Transverse colon (tissue), 4 donors: ENCODE measurements at regions not wholly inside any gene's neighbourhood (a gene's known extent, or its start where the extent isn't known, plus 50 kb on each side); places are given as distances from the start of the nearest gene placed in this dataset.
A peak's percentile ranks its signal among the peaks of the same experiment; 100 is the strongest.

Source experiments
- DNase-seq: peaks from one replicate; pipeline ENCODE4 v3.0.0-alpha.2; 2019
- H3K27ac ChIP-seq, 4 donors: fragments of 200-600 bp; sonication (generic); 2 replicates each; pipeline ENCODE4 v1.5.1; 2016 to 2018; ENCODE audit warnings: inconsistent platforms in 4 of 4
- H3K27me3 ChIP-seq: fragments of 200-600 bp; sonication (generic); 2 replicates; pipeline ENCODE4 v1.5.1; 2017; ENCODE audit warnings: inconsistent platforms
- H3K36me3 ChIP-seq, 4 donors: fragments of 200-600 bp; sonication (generic); 2 replicates each; pipeline ENCODE4 v1.5.1; 2017 to 2019; ENCODE audit warnings: inconsistent platforms in 4 of 4
- H3K4me1 ChIP-seq, 4 donors: fragments of 200-600 bp; sonication (generic); 2 replicates each; pipeline ENCODE4 v1.5.1; 2017 to 2020; ENCODE audit warnings: inconsistent platforms in 4 of 4
- H3K4me3 ChIP-seq, 4 donors: fragments of 200-600 bp; sonication (generic); 1 replicate in 1 of 4; 2 replicates in 3 of 4; pipeline versions ENCODE4 v1.5.1 to v1.6.1; 2017 to 2019; ENCODE audit warnings: inconsistent platforms in 4 of 4
- H3K9me3 ChIP-seq, 2 donors: fragments of 200-600 bp; sonication (generic); 2 replicates each; pipeline ENCODE4 v1.5.1; 2017 to 2019; ENCODE audit warnings: inconsistent platforms in 2 of 2
- EP300 ChIP-seq: sonication (generic); formaldehyde crosslinking; IDR thresholded peaks from one replicate; pipeline ENCODE4 v1.6.1; 2017; ENCODE audit warnings: antibody characterized with exemption, low read depth
- POLR2A ChIP-seq: fragments of 450-650 bp; IDR thresholded peaks from one replicate; pipeline ENCODE4 v1.6.1; 2016; ENCODE audit warnings: antibody characterized with exemption, mild to moderate bottlenecking, moderate library complexity
- POLR2AphosphoS5 ChIP-seq, 3 donors: sonication (generic); formaldehyde crosslinking; IDR thresholded peaks; one replicate each; pipeline ENCODE4 v1.6.1; 2016; ENCODE audit warnings: antibody characterized with exemption in 3 of 3
- WGBS, 2 donors: methylation state at CpG; one replicate each; pipeline ENCODE4 v1.1.5; 2018; ENCODE audit warnings: low coverage in 1 of 2; 5-methylcytosine and 5-hydroxymethylcytosine counted together
- in situ Hi-C, 4 donors: fragments of 200-750 bp; cut with MboI; loops; one replicate each; pipeline versions ENCODE4 v1.15.0 to v1.15.1; 2017; ENCODE audit warnings: low sequenced_read_pairs in 3 of 4, low pct_ligation_motif_present in 1 of 4, low pct_unique_long_range_greater_than_20kb in 1 of 4
- intact Hi-C: fragments of 100-400 bp; cut with DNase I; formaldehyde crosslinking; loops from one replicate; pipeline ENCODE4 v1.15.1; 2023; ENCODE audit warnings: low total_unique reads
- TF ChIP-seq, protein P1 (sequence below), 5 experiments: fragments of 200-600 bp in 3 of 5; fragments of 450-650 bp in 2 of 5; sonication (generic) in 3 of 5; IDR thresholded peaks; 1 replicate in 2 of 5; 2 replicates in 3 of 5; pipeline ENCODE4 v1.5.1; 2016 to 2017; ENCODE audit warnings: antibody characterized with exemption in 5 of 5, inconsistent platforms in 3 of 5, mild to moderate bottlenecking in 2 of 5, moderate library complexity in 1 of 5

DNA sequence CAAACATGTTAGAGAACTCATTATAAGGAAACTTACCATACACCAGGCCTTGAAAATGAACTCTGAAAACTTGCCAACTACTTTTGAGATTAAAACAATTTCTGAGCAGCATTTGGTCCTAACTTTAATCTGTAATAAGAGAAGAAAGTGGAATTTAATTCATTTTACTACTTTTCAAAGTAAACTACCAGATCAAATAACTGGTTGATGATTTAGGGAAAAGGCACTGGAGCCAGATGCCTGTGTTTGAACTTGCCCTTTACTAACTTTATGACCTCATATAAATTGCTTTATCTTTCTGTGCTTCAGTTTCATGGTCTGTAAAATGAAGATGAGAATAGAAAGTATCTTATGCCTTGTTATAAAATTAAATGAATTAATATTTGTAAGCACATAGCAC lies 159.9 kb upstream of the PCDH18 start:
- H3K27me3 ChIP-seq, result no peaks in the 10 kb centered on the region
- in situ Hi-C loops (no loop called here), intact Hi-C loops (no loop called here)
- TF ChIP-seq POLR2AphosphoS5 (IDR thresholded peaks at IDR 0.05), result no peak
- TF ChIP-seq, protein P1, sequence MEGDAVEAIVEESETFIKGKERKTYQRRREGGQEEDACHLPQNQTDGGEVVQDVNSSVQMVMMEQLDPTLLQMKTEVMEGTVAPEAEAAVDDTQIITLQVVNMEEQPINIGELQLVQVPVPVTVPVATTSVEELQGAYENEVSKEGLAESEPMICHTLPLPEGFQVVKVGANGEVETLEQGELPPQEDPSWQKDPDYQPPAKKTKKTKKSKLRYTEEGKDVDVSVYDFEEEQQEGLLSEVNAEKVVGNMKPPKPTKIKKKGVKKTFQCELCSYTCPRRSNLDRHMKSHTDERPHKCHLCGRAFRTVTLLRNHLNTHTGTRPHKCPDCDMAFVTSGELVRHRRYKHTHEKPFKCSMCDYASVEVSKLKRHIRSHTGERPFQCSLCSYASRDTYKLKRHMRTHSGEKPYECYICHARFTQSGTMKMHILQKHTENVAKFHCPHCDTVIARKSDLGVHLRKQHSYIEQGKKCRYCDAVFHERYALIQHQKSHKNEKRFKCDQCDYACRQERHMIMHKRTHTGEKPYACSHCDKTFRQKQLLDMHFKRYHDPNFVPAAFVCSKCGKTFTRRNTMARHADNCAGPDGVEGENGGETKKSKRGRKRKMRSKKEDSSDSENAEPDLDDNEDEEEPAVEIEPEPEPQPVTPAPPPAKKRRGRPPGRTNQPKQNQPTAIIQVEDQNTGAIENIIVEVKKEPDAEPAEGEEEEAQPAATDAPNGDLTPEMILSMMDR (IDR thresholded peaks at IDR 0.05), result no peak
- no peak for TF ChIP-seq EP300
- TF ChIP-seq POLR2A, result no peak
- H3K27ac ChIP-seq, result peak overlapping the region in 2 of 4 donors; percentile 6 to 36
- H3K9me3 ChIP-seq, result no peaks in the 10 kb centered on the region
- H3K4me1 ChIP-seq, result peaks cover 0 to 7% (median 0%) of the 10 kb centered on the region in 4 donors
- H3K4me3 ChIP-seq, result no peak overlapping the region
- H3K36me3 ChIP-seq, result no peaks in the 10 kb centered on the region
- DNase-seq, result no peak

DNA sequence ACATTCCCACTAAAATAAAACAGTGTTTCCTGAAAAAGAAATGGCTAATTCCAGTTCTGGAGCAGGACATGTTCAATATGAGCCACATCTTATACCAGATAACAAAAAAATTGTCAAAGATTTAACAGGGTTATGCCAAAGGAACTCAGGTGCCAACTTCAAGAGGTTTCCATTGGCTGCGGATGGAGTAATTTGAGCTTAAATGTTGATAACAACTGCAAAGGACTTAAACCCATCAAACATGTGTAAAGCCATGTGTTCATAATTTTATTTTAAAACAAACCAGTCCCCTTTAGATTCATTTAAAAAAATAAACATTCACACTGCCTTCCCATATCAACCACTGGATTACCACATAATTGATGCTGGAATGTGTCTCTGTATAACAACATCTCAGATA lies 156.4 kb upstream of the PCDH18 start:
- no peaks in the 10 kb centered on the region for H3K36me3 ChIP-seq
- no peaks in the 10 kb centered on the region for H3K9me3 ChIP-seq
- no peak overlapping the region for H3K4me3 ChIP-seq
- 96 to 100% methylated on average over 1 of the region's 1 CpG for WGBS, 2 donors
- no peaks in the 10 kb centered on the region for H3K27me3 ChIP-seq
- in situ Hi-C loops (no loop called here), intact Hi-C loops (no loop called here)
- H3K4me1 ChIP-seq, result peaks cover 0 to 7% (median 0%) of the 10 kb centered on the region in 4 donors
- DNase-seq, result no peak
- H3K27ac ChIP-seq, result no peak overlapping the region
- TF ChIP-seq, protein P1 (IDR thresholded peaks at IDR 0.05), result no peak
- TF ChIP-seq POLR2AphosphoS5 (IDR thresholded peaks at IDR 0.05) (no peak), POLR2A (no peak), EP300 (no peak)

DNA sequence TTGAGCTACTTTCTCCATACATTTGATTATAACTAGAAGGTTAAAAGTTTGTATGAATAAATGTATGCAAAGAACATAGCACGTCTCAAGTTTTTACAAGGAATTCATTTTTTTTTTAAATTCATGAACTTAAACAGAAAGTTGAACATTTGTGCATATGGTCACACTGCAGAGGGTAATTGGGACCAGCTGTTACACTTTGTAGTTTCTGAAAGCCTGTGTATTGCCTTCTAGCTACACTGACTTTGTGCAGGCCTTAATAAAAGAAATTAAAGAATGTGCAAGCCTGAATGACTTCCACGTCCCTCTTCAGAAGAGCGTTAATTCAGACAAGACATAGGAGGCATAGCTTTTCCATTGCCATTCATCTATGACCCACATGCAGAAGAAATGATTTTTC lies 153.1 kb upstream of the PCDH18 start:
- in situ Hi-C loops (no loop called here), intact Hi-C loops (no loop called here)
- Histone ChIP-seq H3K4me3 (no peak overlapping the region), H3K27ac (no peak overlapping the region), H3K4me1 (no peaks in the 10 kb centered on the region), H3K9me3 (no peaks in the 10 kb centered on the region), H3K36me3 (no peaks in the 10 kb centered on the region), H3K27me3 (no peaks in the 10 kb centered on the region)
- WGBS, 2 donors, result 54 to 57% methylated on average over 3 of the region's 3 CpGs
- no peak for TF ChIP-seq EP300
- TF ChIP-seq, protein P1 (IDR thresholded peaks at IDR 0.05), result no peak
- no peak for TF ChIP-seq POLR2A
- TF ChIP-seq POLR2AphosphoS5 (IDR thresholded peaks at IDR 0.05), result no peak
- DNase-seq, result no peak

DNA sequence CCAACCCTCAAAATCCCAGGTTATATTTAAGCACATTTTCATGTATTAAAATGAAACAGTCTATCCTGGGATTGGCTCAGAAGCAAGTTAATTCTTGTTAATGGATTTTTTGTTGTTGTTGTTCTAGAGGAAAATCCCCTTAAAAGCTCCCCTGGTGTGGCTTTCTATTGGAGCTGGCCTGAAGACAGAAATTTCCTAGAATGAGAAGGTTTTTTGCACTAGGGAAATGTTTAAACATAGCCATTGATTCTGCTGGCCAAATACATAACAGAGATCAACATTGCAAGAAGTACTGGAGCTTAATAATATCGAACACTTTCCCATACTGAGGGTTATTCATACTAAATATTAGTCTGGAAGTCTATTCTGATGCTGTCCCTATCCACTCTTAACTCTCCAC lies 148.8 kb upstream of the PCDH18 start:
- H3K9me3 ChIP-seq, result no peaks in the 10 kb centered on the region
- no peaks in the 10 kb centered on the region for H3K4me1 ChIP-seq
- H3K36me3 ChIP-seq, result no peaks in the 10 kb centered on the region
- WGBS, 2 donors, result 71 to 80% methylated on average over 1 of the region's 1 CpG
- in situ Hi-C loops (no loop called here), intact Hi-C loops (no loop called here)
- H3K4me3 ChIP-seq, result no peak overlapping the region
- H3K27me3 ChIP-seq, result no peaks in the 10 kb centered on the region
- DNase-seq, result no peak
- H3K27ac ChIP-seq, result no peak overlapping the region
- TF ChIP-seq, protein P1 (IDR thresholded peaks at IDR 0.05), result no peak
- TF ChIP-seq EP300, result no peak
- TF ChIP-seq POLR2A, result no peak
- no peak for TF ChIP-seq POLR2AphosphoS5 (IDR thresholded peaks at IDR 0.05)
